KMS-11 (cell line): ENCODE measurements at regions not wholly inside any gene's neighbourhood (a gene's known extent, or its start where the extent isn't known, plus 50 kb on each side); places are given as distances from the start of the nearest gene placed in this dataset.

Experiments
- H2AFZ ChIP-seq: fragments of 200-600 bp; sonication (generic); 2 replicates; pipeline ENCODE4 v1.6.1; 2016; ENCODE audit warnings: antibody characterized with exemption, mixed run types, low read depth
- H3K27ac ChIP-seq: fragments of 200-600 bp; sonication (generic); 2 replicates; pipeline ENCODE4 v1.6.1; 2016; ENCODE audit warnings: mild to moderate bottlenecking, mixed run types
- H3K27me3 ChIP-seq: fragments of 200-600 bp; sonication (generic); 2 replicates; pipeline ENCODE4 v1.6.1; 2017; ENCODE audit warnings: mild to moderate bottlenecking, low read depth, mixed run types, moderate library complexity; ENCODE audit not compliant: insufficient read depth
- H3K36me3 ChIP-seq: fragments of 200-600 bp; sonication (generic); 2 replicates; pipeline ENCODE4 v1.6.1; 2017; ENCODE audit warnings: mild to moderate bottlenecking, mixed run types; ENCODE audit not compliant: insufficient read depth
- H3K4me1 ChIP-seq: fragments of 200-600 bp; sonication (generic); 2 replicates; pipeline ENCODE4 v1.6.1; 2016; ENCODE audit warnings: mild to moderate bottlenecking, low read depth, mixed run types; ENCODE audit not compliant: poor library complexity, severe bottlenecking
- H3K4me2 ChIP-seq: fragments of 200-600 bp; sonication (generic); 2 replicates; pipeline ENCODE4 v1.7.0; 2016; ENCODE audit warnings: mild to moderate bottlenecking, mixed run types
- H3K4me3 ChIP-seq: fragments of 200-600 bp; sonication (generic); IDR thresholded peaks from 2 replicates; pipeline ENCODE4 v1.6.1; 2017; ENCODE audit warnings: low read depth, low read length, mixed read lengths; ENCODE audit not compliant: insufficient read depth
- H3K79me2 ChIP-seq: fragments of 200-600 bp; sonication (generic); 2 replicates; pipeline ENCODE4 v1.6.1; 2016; ENCODE audit warnings: low read depth, mixed run types; ENCODE audit not compliant: insufficient read depth
- H3K9ac ChIP-seq: fragments of 200-600 bp; sonication (generic); 2 replicates; pipeline ENCODE4 v1.6.1; 2016; ENCODE audit warnings: mild to moderate bottlenecking, mixed run types
- H4K20me1 ChIP-seq: fragments of 200-600 bp; sonication (generic); 2 replicates; pipeline ENCODE4 v1.6.1; 2016; ENCODE audit warnings: mild to moderate bottlenecking, mixed run types; ENCODE audit not compliant: insufficient read depth
- TF ChIP-seq, protein P1 (sequence below): fragments of 200-600 bp; sonication (generic); conservative IDR thresholded peaks from 2 replicates; pipeline ENCODE4 v1.6.1; 2017; ENCODE audit warnings: low read depth, mild to moderate bottlenecking, antibody characterized with exemption, low read length, moderate library complexity, mixed read lengths

DNA sequence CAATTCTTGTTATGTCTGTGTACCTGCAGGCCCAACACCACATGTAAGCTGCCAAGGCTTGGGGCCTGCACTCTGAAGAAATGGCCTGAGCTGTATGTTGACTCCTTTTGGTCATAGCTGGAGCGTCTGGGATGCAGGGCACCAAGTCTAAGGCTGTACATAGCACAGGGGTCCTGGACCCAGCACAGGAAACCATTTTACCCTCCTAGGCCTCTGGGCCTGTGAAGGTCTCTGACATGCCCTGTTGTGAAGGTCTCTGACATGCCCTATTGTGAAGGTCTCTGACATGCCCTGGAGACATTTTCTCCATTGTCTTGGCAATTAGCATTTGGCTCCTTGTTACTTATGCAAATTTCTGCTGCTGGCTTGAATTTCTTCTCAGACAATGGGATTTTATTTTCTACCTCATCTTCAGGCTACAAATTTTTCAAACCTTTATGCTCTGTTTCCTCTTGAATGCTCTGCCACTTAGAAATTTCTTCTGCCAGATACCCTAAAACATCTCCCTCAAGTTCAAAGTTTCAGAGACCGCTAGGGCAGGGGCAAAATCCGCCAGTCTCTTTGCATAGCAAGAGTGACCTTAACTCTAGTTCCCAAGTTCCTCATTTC, 246.7 kb upstream of the B3GALT2 start:
- Histone ChIP-seq H3K27ac (no peak overlapping the region), H3K27me3 (no peaks in the 10 kb centered on the region), H4K20me1 (no peaks in the 10 kb centered on the region), H3K9ac (no peak overlapping the region), H3K4me1 (peaks cover 23% of the 10 kb centered on the region), H3K4me2 (no peak overlapping the region), H3K79me2 (no peaks in the 10 kb centered on the region), H3K4me3 (no peak overlapping the region), H3K36me3 (no peaks in the 10 kb centered on the region), H2AFZ (no peak overlapping the region)
- TF ChIP-seq, protein P1, sequence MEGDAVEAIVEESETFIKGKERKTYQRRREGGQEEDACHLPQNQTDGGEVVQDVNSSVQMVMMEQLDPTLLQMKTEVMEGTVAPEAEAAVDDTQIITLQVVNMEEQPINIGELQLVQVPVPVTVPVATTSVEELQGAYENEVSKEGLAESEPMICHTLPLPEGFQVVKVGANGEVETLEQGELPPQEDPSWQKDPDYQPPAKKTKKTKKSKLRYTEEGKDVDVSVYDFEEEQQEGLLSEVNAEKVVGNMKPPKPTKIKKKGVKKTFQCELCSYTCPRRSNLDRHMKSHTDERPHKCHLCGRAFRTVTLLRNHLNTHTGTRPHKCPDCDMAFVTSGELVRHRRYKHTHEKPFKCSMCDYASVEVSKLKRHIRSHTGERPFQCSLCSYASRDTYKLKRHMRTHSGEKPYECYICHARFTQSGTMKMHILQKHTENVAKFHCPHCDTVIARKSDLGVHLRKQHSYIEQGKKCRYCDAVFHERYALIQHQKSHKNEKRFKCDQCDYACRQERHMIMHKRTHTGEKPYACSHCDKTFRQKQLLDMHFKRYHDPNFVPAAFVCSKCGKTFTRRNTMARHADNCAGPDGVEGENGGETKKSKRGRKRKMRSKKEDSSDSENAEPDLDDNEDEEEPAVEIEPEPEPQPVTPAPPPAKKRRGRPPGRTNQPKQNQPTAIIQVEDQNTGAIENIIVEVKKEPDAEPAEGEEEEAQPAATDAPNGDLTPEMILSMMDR = no peak

DNA sequence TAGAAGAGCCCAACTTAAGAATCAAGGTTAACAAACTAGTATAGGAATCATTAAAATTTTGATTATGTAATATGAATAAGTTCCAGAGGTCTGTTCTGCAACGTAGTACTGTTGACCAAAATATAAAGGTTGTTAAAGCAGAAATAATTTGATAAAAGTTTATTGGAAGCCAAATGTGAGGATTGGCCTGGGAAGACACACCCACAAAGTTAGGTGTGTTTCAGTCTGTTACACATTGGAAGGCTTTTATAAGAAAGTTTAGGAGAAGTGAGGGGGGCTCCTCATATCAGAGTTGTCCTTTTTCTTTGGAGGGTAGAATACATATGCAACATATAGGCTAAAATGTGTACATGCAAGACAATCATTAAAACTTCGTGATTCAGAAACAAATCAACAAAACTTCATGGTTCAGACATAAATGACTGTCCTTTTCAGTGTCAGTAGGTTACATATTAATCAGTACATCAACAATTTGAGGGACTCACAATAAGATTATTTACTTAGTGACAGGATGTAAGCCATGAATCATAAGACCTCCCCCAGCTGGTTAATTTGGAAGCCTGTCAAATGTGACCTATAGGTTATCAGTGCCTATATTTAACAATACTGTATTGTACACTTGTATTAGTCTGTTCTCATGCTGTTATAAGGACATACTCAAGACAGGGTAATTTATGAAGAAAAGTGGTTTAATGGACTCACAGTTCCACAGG, 245.0 kb upstream of the B3GALT2 start:
- H3K27ac ChIP-seq = no peak overlapping the region
- no peak overlapping the region for H2AFZ ChIP-seq
- H4K20me1 ChIP-seq = no peaks in the 10 kb centered on the region
- no peak overlapping the region for H3K4me3 ChIP-seq
- TF ChIP-seq, protein P1 = no peak
- H3K36me3 ChIP-seq = no peaks in the 10 kb centered on the region
- H3K4me1 ChIP-seq = peaks cover 12% of the 10 kb centered on the region
- H3K4me2 ChIP-seq = no peak overlapping the region
- H3K27me3 ChIP-seq = no peaks in the 10 kb centered on the region
- no peak overlapping the region for H3K9ac ChIP-seq
- no peaks in the 10 kb centered on the region for H3K79me2 ChIP-seq

DNA sequence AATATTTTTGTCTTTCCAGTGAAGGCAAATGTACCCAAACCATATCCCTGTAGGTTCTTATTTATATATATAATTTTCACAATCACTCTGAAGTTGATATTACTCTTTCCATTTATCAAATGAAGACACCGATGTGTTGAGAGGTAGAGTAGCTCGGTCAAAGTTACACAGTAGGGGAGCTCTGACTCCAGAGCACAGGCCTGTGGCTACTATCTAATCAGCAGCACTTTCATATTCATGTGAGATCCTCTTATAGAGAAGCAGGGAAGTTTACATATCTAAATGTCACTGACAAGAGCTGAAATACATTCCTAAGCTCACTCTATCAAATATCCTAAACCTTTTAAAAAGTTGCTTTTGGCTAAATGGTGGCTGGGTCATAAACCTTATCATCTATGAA, 241.1 kb upstream of the B3GALT2 start:
- no peak overlapping the region for H3K27ac ChIP-seq

DNA sequence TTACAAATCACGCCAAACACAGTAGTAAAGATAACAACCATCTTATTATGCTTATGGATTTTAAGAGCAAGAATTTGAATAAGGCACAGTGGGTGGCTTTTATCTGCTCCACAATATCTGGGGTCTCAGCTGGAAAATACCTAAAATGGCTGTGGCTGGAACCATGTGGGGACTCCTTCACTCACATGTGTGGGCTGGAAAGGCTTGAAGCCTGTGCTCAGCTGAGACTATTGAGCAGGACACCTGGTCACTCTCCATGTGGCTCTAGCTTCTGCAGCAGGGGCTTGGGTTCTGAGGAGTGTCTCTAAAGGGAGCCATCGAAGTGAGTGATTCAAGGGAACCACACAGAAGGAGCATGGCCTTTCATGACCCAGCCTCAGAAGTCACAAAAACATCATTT, 239.6 kb upstream of the B3GALT2 start:
- Histone ChIP-seq H4K20me1 (no peaks in the 10 kb centered on the region), H3K79me2 (no peaks in the 10 kb centered on the region), H3K36me3 (no peaks in the 10 kb centered on the region), H3K4me2 (no peak overlapping the region), H3K27ac (no peak overlapping the region), H3K27me3 (no peaks in the 10 kb centered on the region), H3K9ac (no peak overlapping the region), H3K4me1 (peaks cover 3% of the 10 kb centered on the region), H3K4me3 (no peak overlapping the region), H2AFZ (no peak overlapping the region)
- TF ChIP-seq, protein P1 = no peak

More for the DNA sequence above, 241.1 kb upstream of the B3GALT2 start:
- Histone ChIP-seq H3K79me2 (no peaks in the 10 kb centered on the region), H3K4me3 (no peak overlapping the region), H3K27me3 (no peaks in the 10 kb centered on the region), H3K36me3 (no peaks in the 10 kb centered on the region), H3K4me1 (peaks cover 3% of the 10 kb centered on the region), H3K4me2 (peak overlapping the region; percentile 1; the same call in 1 of the 2 replicates), H4K20me1 (no peaks in the 10 kb centered on the region), H2AFZ (no peak overlapping the region), H3K9ac (no peak overlapping the region)
- TF ChIP-seq, protein P1 = no peak
